SU-DHL-6 (cell line): ENCODE measurements at regions not wholly inside any gene's neighbourhood (a gene's known extent, or its start where the extent isn't known, plus 50 kb on each side); places are given as distances from the start of the nearest gene placed in this dataset.

Experiments used
- EZH2phosphoT487 ChIP-seq: fragments of 200-600 bp; sonication (generic), shearing (Covaris generic); conservative IDR thresholded peaks from 2 replicates; pipeline ENCODE4 v1.6.1; 2018; ENCODE audit warnings: mild to moderate bottlenecking, antibody characterized with exemption, low read length, moderate library complexity, mixed read lengths
- TF ChIP-seq, protein P1 (sequence below): fragments of 200-600 bp; sonication (generic); IDR thresholded peaks from one replicate; pipeline ENCODE4 v1.5.1; 2017; ENCODE audit warnings: antibody characterized with exemption, mild to moderate bottlenecking, low read length, moderate library complexity; ENCODE audit not compliant: insufficient read depth, poor library complexity, severe bottlenecking

DNA sequence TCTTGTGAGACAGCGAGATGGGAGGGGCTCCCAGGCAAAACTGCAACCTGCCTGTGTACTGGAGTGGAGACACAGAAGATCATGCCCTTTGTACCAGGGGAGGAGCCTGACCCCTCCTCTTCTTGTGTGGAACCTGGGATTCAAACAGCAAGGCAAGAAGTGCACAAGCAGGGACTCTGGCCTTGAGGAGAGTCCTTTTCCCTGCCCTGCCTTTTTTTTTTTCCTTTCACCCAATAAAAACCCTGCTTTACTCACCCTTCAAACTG, 251.8 kb upstream of the OPRM1 start:
- TF ChIP-seq, protein P1, sequence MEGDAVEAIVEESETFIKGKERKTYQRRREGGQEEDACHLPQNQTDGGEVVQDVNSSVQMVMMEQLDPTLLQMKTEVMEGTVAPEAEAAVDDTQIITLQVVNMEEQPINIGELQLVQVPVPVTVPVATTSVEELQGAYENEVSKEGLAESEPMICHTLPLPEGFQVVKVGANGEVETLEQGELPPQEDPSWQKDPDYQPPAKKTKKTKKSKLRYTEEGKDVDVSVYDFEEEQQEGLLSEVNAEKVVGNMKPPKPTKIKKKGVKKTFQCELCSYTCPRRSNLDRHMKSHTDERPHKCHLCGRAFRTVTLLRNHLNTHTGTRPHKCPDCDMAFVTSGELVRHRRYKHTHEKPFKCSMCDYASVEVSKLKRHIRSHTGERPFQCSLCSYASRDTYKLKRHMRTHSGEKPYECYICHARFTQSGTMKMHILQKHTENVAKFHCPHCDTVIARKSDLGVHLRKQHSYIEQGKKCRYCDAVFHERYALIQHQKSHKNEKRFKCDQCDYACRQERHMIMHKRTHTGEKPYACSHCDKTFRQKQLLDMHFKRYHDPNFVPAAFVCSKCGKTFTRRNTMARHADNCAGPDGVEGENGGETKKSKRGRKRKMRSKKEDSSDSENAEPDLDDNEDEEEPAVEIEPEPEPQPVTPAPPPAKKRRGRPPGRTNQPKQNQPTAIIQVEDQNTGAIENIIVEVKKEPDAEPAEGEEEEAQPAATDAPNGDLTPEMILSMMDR = no peak
- TF ChIP-seq EZH2phosphoT487 = no peak
